Skeletal muscle satellite cell (primary cell): ENCODE measurements at regions not wholly inside any gene's neighbourhood (a gene's known extent, or its start where the extent isn't known, plus 50 kb on each side); places are given as distances from the start of the nearest gene placed in this dataset.

Source experiments
- H3K27me3 ChIP-seq: 2 replicates; pipeline ENCODE4 v1.7.0; 2013; ENCODE audit warnings: low read length; ENCODE audit not compliant: control insufficient read depth, insufficient read depth
- H3K36me3 ChIP-seq: 2 replicates; pipeline ENCODE4 v1.7.0; 2013; ENCODE audit warnings: mild to moderate bottlenecking, control low read depth, low read length; ENCODE audit not compliant: insufficient read depth
- H3K4me1 ChIP-seq: 2 replicates; pipeline ENCODE4 v1.7.0; 2013; ENCODE audit warnings: low read length; ENCODE audit not compliant: control insufficient read depth, insufficient read depth
- H3K4me2 ChIP-seq: 2 replicates; pipeline ENCODE4 v1.7.0; 2013; ENCODE audit warnings: mild to moderate bottlenecking, low read length
- H3K4me3 ChIP-seq: 2 replicates; pipeline ENCODE4 v1.7.0; 2013; ENCODE audit warnings: low read length
- H3K9ac ChIP-seq: 2 replicates; pipeline ENCODE4 v1.7.0; 2013; ENCODE audit warnings: mild to moderate bottlenecking, low read depth, low read length, moderate library complexity
- H3K9me3 ChIP-seq: replicated peaks from 2 replicates; pipeline ENCODE4 v1.7.0; 2013; ENCODE audit warnings: mild to moderate bottlenecking, control low read depth, low read length

DNA sequence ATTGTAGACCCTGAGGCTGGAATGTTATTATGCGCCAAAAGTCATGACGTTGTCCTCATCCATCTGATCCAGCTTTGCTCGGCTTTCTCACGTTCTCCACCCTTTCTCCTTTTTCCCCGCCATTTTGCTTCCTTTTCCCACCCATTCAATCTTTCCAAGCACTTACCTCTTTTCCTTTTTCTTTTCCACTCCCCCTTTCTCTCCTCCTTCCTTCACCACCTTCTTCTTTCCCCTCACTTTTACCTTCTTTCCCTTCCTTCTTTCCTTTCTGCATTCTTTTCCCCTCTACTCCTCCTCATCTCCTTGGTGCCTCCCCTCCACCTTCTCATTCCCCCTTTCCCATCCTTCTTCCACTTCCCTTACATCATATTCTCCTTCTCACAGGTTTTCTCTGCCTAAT is 304.8 kb upstream of the TSHZ2 start:
- Histone ChIP-seq H3K36me3 (no peaks in the 10 kb centered on the region), H3K4me1 (no peaks in the 10 kb centered on the region), H3K9ac (no peak overlapping the region), H3K4me3 (no peak overlapping the region), H3K9me3 (no peaks in the 10 kb centered on the region), H3K27me3 (no peaks in the 10 kb centered on the region), H3K4me2 (no peak overlapping the region)

- Histone ChIP-seq H3K4me1 (no peaks in the 10 kb centered on the region), H3K4me3 (no peak overlapping the region), H3K4me2 (no peak overlapping the region), H3K9ac (no peak overlapping the region), H3K9me3 (no peaks in the 10 kb centered on the region), H3K27me3 (no peaks in the 10 kb centered on the region), H3K36me3 (no peaks in the 10 kb centered on the region)
Observed at GRCh38 chr20:52665441-52665840, 306.7 kb upstream of the TSHZ2 start.

- Histone ChIP-seq H3K36me3 (no peaks in the 10 kb centered on the region), H3K4me1 (no peaks in the 10 kb centered on the region)
Observed at GRCh38 chr20:52655395-52655794, 316.8 kb upstream of the TSHZ2 start.

DNA sequence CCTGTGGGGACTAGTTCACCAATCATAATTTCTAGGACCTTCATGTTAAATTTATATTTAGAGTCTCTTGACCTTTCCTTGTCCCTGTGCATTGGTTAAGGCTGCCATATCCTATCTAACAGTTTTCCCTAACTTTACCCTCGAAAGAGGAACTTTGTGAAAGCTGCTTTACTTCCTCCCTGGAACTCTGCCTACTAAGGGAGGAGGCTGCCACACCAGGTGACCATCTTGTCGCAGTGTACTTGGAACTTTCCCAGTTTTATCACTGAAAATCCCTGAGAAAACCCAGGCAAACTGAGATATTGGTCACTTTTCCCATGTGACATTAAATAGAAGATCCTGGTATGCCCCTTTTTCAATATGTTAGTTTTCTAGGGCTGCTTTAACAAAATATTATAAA is 317.6 kb upstream of the TSHZ2 start:
- Histone ChIP-seq H3K27me3 (no peaks in the 10 kb centered on the region), H3K4me2 (no peak overlapping the region), H3K9me3 (no peaks in the 10 kb centered on the region), H3K4me1 (no peaks in the 10 kb centered on the region), H3K4me3 (no peak overlapping the region), H3K36me3 (no peaks in the 10 kb centered on the region), H3K9ac (no peak overlapping the region)

More at GRCh38 chr20:52655395-52655794, 316.8 kb upstream of the TSHZ2 start:
- Histone ChIP-seq H3K9ac (no peak overlapping the region), H3K27me3 (no peaks in the 10 kb centered on the region), H3K9me3 (no peaks in the 10 kb centered on the region), H3K4me3 (no peak overlapping the region), H3K4me2 (no peak overlapping the region)

- H3K4me1 ChIP-seq: no peaks in the 10 kb centered on the region
- no peak overlapping the region for H3K4me2 ChIP-seq
- no peak overlapping the region for H3K9ac ChIP-seq
- no peak overlapping the region for H3K4me3 ChIP-seq
- no peaks in the 10 kb centered on the region for H3K36me3 ChIP-seq
- H3K27me3 ChIP-seq: no peaks in the 10 kb centered on the region
- no peaks in the 10 kb centered on the region for H3K9me3 ChIP-seq
Observed at GRCh38 chr20:52652271-52652670, 319.9 kb upstream of the TSHZ2 start.

- no peak overlapping the region for H3K4me2 ChIP-seq
- no peak overlapping the region for H3K4me3 ChIP-seq
- H3K9me3 ChIP-seq: no peaks in the 10 kb centered on the region
- no peaks in the 10 kb centered on the region for H3K4me1 ChIP-seq
- no peaks in the 10 kb centered on the region for H3K36me3 ChIP-seq
- H3K9ac ChIP-seq: no peak overlapping the region
- H3K27me3 ChIP-seq: no peaks in the 10 kb centered on the region
Observed at GRCh38 chr20:52649727-52650126, 322.4 kb upstream of the TSHZ2 start.

- no peaks in the 10 kb centered on the region for H3K27me3 ChIP-seq
- H3K9me3 ChIP-seq: no peaks in the 10 kb centered on the region
- H3K9ac ChIP-seq: no peak overlapping the region
- no peaks in the 10 kb centered on the region for H3K36me3 ChIP-seq
- no peaks in the 10 kb centered on the region for H3K4me1 ChIP-seq
- no peak overlapping the region for H3K4me3 ChIP-seq
- H3K4me2 ChIP-seq: no peak overlapping the region
Observed at GRCh38 chr20:52645822-52646221, 326.3 kb upstream of the TSHZ2 start.

DNA sequence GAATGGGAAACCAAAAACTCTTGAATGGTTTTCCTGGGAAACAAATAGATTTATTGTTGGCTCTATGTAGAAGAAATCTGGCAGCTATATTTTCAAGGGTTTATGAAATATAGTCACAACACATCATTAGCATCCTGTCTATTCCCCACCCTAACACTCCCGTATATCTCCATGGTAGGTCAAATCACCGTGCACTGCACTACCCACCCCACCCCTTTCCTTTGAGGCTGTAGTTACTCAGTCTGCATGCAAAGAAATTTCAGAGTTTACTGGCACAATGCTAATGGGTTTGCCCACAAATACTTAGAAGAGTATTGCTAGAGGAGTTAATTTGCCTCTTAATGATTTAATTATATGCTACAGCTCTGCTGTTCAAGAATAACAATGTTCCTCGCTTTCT is 329.1 kb upstream of the TSHZ2 start:
- Histone ChIP-seq H3K36me3 (no peaks in the 10 kb centered on the region), H3K9ac (no peak overlapping the region), H3K9me3 (no peaks in the 10 kb centered on the region), H3K4me2 (no peak overlapping the region), H3K27me3 (no peaks in the 10 kb centered on the region), H3K4me3 (no peak overlapping the region), H3K4me1 (no peaks in the 10 kb centered on the region)

- H3K36me3 ChIP-seq: no peaks in the 10 kb centered on the region
- no peaks in the 10 kb centered on the region for H3K27me3 ChIP-seq
- H3K4me1 ChIP-seq: no peaks in the 10 kb centered on the region
- no peak overlapping the region for H3K9ac ChIP-seq
- H3K4me3 ChIP-seq: no peak overlapping the region
- H3K4me2 ChIP-seq: no peak overlapping the region
- no peaks in the 10 kb centered on the region for H3K9me3 ChIP-seq
Observed at GRCh38 chr20:52637201-52637600, 335.0 kb upstream of the TSHZ2 start.

- H3K36me3 ChIP-seq: no peaks in the 10 kb centered on the region
- no peaks in the 10 kb centered on the region for H3K9me3 ChIP-seq
- H3K27me3 ChIP-seq: no peaks in the 10 kb centered on the region
- H3K4me3 ChIP-seq: no peak overlapping the region
- H3K9ac ChIP-seq: no peak overlapping the region
- no peak overlapping the region for H3K4me2 ChIP-seq
- H3K4me1 ChIP-seq: no peaks in the 10 kb centered on the region
Observed at GRCh38 chr20:52631469-52631868, 340.7 kb upstream of the TSHZ2 start.

DNA sequence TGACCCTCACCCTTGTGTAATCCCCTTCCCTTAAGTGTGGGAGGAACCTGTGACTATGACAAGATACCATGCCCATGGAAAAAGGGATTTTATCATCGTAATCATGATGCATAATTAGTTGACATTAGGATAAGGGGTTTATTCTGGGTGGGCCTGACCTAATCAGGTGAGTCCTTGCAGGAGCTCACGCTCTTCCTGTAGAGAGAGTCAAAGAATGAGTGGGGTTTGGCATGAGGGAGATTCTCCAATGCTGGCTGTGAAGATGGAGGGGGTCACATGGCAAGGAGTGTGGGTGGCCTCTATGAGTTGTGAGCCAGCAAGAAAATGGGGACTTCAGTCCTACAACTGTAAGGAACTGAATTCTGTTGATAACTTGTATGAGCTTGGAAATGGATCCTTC is 342.0 kb upstream of the TSHZ2 start:
- Histone ChIP-seq H3K4me1 (no peaks in the 10 kb centered on the region), H3K9ac (no peak overlapping the region), H3K9me3 (no peaks in the 10 kb centered on the region), H3K36me3 (no peaks in the 10 kb centered on the region), H3K27me3 (no peaks in the 10 kb centered on the region), H3K4me2 (no peak overlapping the region), H3K4me3 (no peak overlapping the region)

DNA sequence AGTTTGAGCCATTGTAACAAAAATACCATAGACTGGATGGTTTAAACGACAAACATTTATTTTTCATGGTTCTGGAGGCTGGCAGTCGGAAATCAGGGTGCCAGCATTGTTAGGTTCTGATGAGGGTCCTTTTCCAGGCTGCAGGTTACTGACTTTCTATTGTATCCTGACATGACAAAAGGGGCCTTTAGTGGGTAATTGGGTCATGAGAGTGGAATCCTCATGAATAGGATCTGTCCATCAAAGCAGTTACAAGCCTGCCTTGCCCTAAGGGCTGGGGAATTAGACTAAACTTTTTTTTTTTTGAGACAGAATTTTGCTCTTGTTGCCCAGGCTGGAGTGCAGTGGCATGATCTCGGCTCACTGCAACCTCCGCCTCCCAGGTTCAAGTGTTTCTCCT is 347.9 kb upstream of the TSHZ2 start:
- Histone ChIP-seq H3K27me3 (no peaks in the 10 kb centered on the region), H3K9me3 (no peaks in the 10 kb centered on the region), H3K4me2 (no peak overlapping the region), H3K9ac (no peak overlapping the region), H3K36me3 (no peaks in the 10 kb centered on the region), H3K4me3 (no peak overlapping the region), H3K4me1 (peaks cover 6% of the 10 kb centered on the region)
